ENCODE measurements at regions not wholly inside any gene's neighbourhood (a gene's known extent, or its start where the extent isn't known, plus 50 kb on each side); places are given as distances from the start of the nearest gene placed in this dataset.
"Not testable (repeated sequence)": the region's sequence is repeated elsewhere in the genome, so short reads cannot be mapped to it uniquely, and the experiment has no call there.

DNA sequence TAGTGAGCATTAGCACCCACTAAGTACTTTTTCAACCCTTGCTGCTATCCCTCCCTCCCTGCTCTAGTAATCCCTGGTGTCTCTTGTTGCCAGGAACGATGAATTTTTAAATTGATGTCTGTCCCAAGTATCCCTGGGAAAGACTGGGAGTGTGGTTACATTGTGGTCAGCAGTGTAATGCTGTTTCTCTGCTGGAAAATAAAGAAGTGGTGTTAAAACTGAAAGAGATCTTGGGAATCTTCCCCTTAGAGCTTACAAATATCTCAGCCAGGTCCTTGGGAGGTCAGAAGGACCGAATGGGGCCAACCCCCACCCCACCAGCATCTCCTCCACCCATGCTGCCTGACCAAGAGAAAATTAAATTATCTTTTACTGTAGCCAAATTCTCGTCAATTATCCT is 174.5 kb upstream of the MXRA5 start:
- TF ChIP-seq POLR2AphosphoS5 (IDR thresholded peaks at IDR 0.05) (no peak), CTCF (IDR thresholded peaks at IDR 0.05) (no peak), POLR2A (IDR thresholded peaks at IDR 0.05) (no peak)
- H3K36me3 ChIP-seq = no peaks in the 10 kb centered on the region
- H3K9me3 ChIP-seq = no peaks in the 10 kb centered on the region
- peak overlapping the region in 1 of 2 donors; percentile 66 for H3K27ac ChIP-seq
- no peak overlapping the region for H3K4me3 ChIP-seq
- no peak for DNase-seq (ENCODE audit: low spot score in 2 of 2)
- no peaks in the 10 kb centered on the region for H3K27me3 ChIP-seq
- no peaks in the 10 kb centered on the region for H3K4me1 ChIP-seq
- intact Hi-C loops (cut with DNase I; ENCODE audit: low total_unique reads) = no loop called here

- H3K4me3 ChIP-seq = no peak overlapping the region
- H3K9me3 ChIP-seq = no peaks in the 10 kb centered on the region
- TF ChIP-seq POLR2A (IDR thresholded peaks at IDR 0.05) (no peak), POLR2AphosphoS5 (IDR thresholded peaks at IDR 0.05) (no peak), CTCF (IDR thresholded peaks at IDR 0.05) (no peak)
- no peaks in the 10 kb centered on the region for H3K27me3 ChIP-seq
- H3K36me3 ChIP-seq = no peaks in the 10 kb centered on the region
- H3K4me1 ChIP-seq = no peaks in the 10 kb centered on the region
- intact Hi-C loops (cut with DNase I; ENCODE audit: low total_unique reads) = no loop called here
- H3K27ac ChIP-seq = no peak overlapping the region
- no peak for DNase-seq (ENCODE audit: low spot score in 2 of 2)
Observed at GRCh38 chrX:3520458-3520857, 174.0 kb upstream of the MXRA5 start.

DNA sequence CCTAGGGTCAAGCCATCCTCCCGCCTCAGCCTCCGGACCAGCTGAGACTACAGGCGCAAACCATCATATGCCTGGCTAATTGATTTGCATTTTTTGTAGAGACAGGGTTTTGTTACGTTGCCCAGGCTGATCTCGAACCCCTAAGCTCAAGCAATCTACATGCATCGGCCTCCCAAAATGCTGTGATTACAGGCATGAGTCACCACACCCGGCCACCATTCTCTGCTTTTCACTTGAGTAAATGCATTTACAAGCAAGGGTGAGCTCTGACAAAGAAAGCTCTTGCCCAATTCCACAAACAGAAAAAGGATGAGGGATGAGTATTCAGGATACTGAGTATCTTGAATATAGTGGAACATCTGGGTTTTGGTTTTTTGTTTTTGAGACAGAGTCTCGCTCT is 172.9 kb upstream of the MXRA5 start:
- H3K27ac ChIP-seq; H3K9me3 ChIP-seq; H3K4me1 ChIP-seq; H3K27me3 ChIP-seq; intact Hi-C loops (cut with DNase I; ENCODE audit: low total_unique reads); H3K36me3 ChIP-seq; DNase-seq (ENCODE audit: low spot score in 2 of 2); H3K4me3 ChIP-seq: not testable (repeated sequence)

- Histone ChIP-seq H3K27ac (no peak overlapping the region), H3K36me3 (no peaks in the 10 kb centered on the region), H3K27me3 (no peaks in the 10 kb centered on the region), H3K4me3 (no peak overlapping the region), H3K9me3 (no peaks in the 10 kb centered on the region), H3K4me1 (no peaks in the 10 kb centered on the region)
- TF ChIP-seq POLR2AphosphoS5 (IDR thresholded peaks at IDR 0.05) (no peak), POLR2A (IDR thresholded peaks at IDR 0.05) (no peak), CTCF (IDR thresholded peaks at IDR 0.05) (no peak)
- intact Hi-C loops (cut with DNase I; ENCODE audit: low total_unique reads) = no loop called here
- DNase-seq (ENCODE audit: low spot score in 2 of 2) = no peak
Observed at GRCh38 chrX:3518870-3519269, 172.4 kb upstream of the MXRA5 start.

GRCh38 chrX:3516051-3516541 is 169.6 kb upstream of the MXRA5 start:
- H3K27me3 ChIP-seq = no peaks in the 10 kb centered on the region
- intact Hi-C loops (cut with DNase I; ENCODE audit: low total_unique reads) = no loop called here
- DNase-seq (ENCODE audit: low spot score in 2 of 2) = no peak
- no peak overlapping the region for H3K27ac ChIP-seq
- H3K4me1 ChIP-seq = no peaks in the 10 kb centered on the region
- TF ChIP-seq POLR2A (IDR thresholded peaks at IDR 0.05) (no peak), POLR2AphosphoS5 (IDR thresholded peaks at IDR 0.05) (no peak), CTCF (IDR thresholded peaks at IDR 0.05) (no peak)
- H3K4me3 ChIP-seq = no peak overlapping the region
- H3K36me3 ChIP-seq = no peaks in the 10 kb centered on the region
- H3K9me3 ChIP-seq = no peaks in the 10 kb centered on the region

DNA sequence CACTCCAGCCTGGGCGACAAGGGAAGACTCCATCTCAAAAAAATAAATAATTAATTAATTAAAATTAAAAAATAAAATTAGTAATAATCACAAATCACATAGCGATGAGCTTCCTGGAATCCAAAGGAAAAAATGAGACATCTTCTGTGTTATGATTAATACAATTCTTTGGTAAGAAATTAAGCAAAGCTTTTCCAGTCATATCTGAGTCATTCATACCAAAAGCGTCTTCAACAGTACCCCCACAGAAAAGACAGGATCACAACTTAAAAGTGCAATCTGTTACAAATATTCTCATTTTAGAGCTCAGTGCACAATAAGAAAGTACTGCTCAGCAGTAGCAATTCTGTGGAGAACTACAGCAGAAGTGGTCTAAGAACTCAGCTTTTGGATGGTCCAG is 168.5 kb upstream of the MXRA5 start:
- TF ChIP-seq POLR2A (IDR thresholded peaks at IDR 0.05) (no peak), CTCF (IDR thresholded peaks at IDR 0.05) (no peak), POLR2AphosphoS5 (IDR thresholded peaks at IDR 0.05) (no peak)
- no peaks in the 10 kb centered on the region for H3K9me3 ChIP-seq
- H3K27me3 ChIP-seq = no peaks in the 10 kb centered on the region
- intact Hi-C loops (cut with DNase I; ENCODE audit: low total_unique reads) = no loop called here
- H3K27ac ChIP-seq = no peak overlapping the region
- no peak for DNase-seq (ENCODE audit: low spot score in 2 of 2)
- no peaks in the 10 kb centered on the region for H3K4me1 ChIP-seq
- H3K4me3 ChIP-seq = no peak overlapping the region
- no peaks in the 10 kb centered on the region for H3K36me3 ChIP-seq

GRCh38 chrX:3512150-3512549 is 165.7 kb upstream of the MXRA5 start:
- H3K4me3 ChIP-seq; H3K4me1 ChIP-seq; H3K9me3 ChIP-seq; intact Hi-C loops (cut with DNase I; ENCODE audit: low total_unique reads); H3K27ac ChIP-seq; H3K27me3 ChIP-seq; H3K36me3 ChIP-seq; DNase-seq (ENCODE audit: low spot score in 2 of 2): not testable (repeated sequence)

Measured in breast epithelium (tissue), 4 donors.